ENCODE measurements at regions not wholly inside any gene's neighbourhood (a gene's known extent, or its start where the extent isn't known, plus 50 kb on each side); places are given as distances from the start of the nearest gene placed in this dataset.

DNA sequence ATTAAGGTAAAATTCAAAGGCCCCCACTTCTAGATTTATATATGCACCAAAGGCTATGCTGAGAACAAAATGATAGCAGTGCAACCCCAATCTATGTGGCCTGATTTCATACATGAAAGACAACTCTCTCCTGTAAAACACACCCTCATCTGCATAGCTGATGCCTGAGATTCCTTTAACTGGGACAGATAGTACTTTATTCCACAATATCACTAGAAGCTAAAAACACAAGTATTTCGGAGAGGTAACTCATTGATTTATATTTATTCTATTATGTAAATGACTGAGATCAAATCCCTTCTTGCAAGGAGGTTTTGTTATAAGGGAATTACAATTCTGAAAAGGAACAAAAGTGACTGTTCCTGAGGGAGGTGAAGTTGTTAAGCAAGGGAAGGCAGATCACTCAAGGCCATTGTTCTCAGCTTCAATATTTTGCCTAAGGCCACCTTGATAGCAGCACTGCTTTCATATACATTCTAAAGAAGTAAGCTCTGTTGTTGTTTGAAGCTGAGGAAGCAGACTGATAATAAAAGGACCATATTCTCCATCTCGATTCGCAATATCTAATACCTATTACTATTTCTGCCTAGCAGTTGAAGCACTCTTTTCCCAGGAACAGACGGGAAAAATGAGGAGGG, 471.0 kb upstream of the CDH7 start:
- TF ChIP-seq EZH2 (IDR thresholded peaks at IDR 0.05; ENCODE audit: borderline replicate concordance): no peak
- TF ChIP-seq CTCF (IDR thresholded peaks at IDR 0.05; ENCODE audit: poor library complexity): no peak

Data from hepatocyte (in vitro differentiated cells).